H9 (cell line): ENCODE measurements at regions not wholly inside any gene's neighbourhood (a gene's known extent, or its start where the extent isn't known, plus 50 kb on each side); places are given as distances from the start of the nearest gene placed in this dataset.

Source experiments
- DNase-seq: peaks from one replicate; pipeline ENCODE4 v3.0.0-alpha.2; 2017
- H2AFZ ChIP-seq: one replicate; pipeline ENCODE4 v1.6.1; 2013; ENCODE audit warnings: mild to moderate bottlenecking, low read length, control low read depth, moderate library complexity
- H2AK5ac ChIP-seq: 2 replicates; pipeline ENCODE4 v1.6.1; 2013; ENCODE audit warnings: low read length, control low read depth, mixed read lengths; ENCODE audit not compliant: insufficient read length
- H2BK120ac ChIP-seq: one replicate; pipeline ENCODE4 v1.6.1; 2013; ENCODE audit warnings: low read depth, mild to moderate bottlenecking, low read length, control low read depth, inconsistent platforms; ENCODE audit not compliant: poor library complexity, severe bottlenecking
- H2BK12ac ChIP-seq: 2 replicates; pipeline ENCODE4 v1.6.1; 2013; ENCODE audit warnings: low read length, control low read depth, mixed read lengths, low read depth; ENCODE audit not compliant: insufficient read length
- H2BK15ac ChIP-seq: 2 replicates; pipeline ENCODE4 v1.6.1; 2013; ENCODE audit warnings: low read depth, low read length, control low read depth
- H2BK20ac ChIP-seq: one replicate; pipeline ENCODE4 v1.6.1; 2013; ENCODE audit warnings: low read depth, mild to moderate bottlenecking, low read length, control low read depth, inconsistent platforms; ENCODE audit not compliant: poor library complexity, severe bottlenecking
- H2BK5ac ChIP-seq: 2 replicates; pipeline ENCODE4 v1.6.1; 2013; ENCODE audit warnings: low read length, control low read depth, mixed read lengths; ENCODE audit not compliant: insufficient read length
- H3K14ac ChIP-seq: 2 replicates; pipeline ENCODE4 v1.6.1; 2013; ENCODE audit warnings: low read length, control low read depth; ENCODE audit not compliant: insufficient read depth
- H3K18ac ChIP-seq: 2 replicates; pipeline ENCODE4 v1.6.1; 2013; ENCODE audit warnings: low read depth, mild to moderate bottlenecking, mixed read lengths, low read length, control low read depth; ENCODE audit not compliant: insufficient read length
- H3K23ac ChIP-seq: 2 replicates; pipeline ENCODE4 v1.6.1; 2013; ENCODE audit warnings: low read length, control low read depth, mixed read lengths, low read depth; ENCODE audit not compliant: insufficient read length
- H3K23me2 ChIP-seq: 2 replicates; pipeline ENCODE4 v1.6.1; 2013; ENCODE audit warnings: low read depth, mild to moderate bottlenecking, mixed read lengths, low read length, control low read depth; ENCODE audit not compliant: insufficient read length, poor library complexity, severe bottlenecking
- H3K27ac ChIP-seq: 2 replicates; pipeline ENCODE4 v1.5.1; 2013; ENCODE audit warnings: low read length, control low read depth, mixed read lengths, low read depth; ENCODE audit not compliant: insufficient read length
- H3K27me3 ChIP-seq: 2 replicates; pipeline ENCODE4 v1.6.1; 2013; ENCODE audit warnings: low read length, control low read depth, inconsistent platforms; ENCODE audit not compliant: insufficient read depth
- H3K4ac ChIP-seq: 2 replicates; pipeline ENCODE4 v1.6.1; 2013; ENCODE audit warnings: low read depth, mild to moderate bottlenecking, control low read depth, inconsistent platforms, low read length, moderate library complexity
- H3K4me1 ChIP-seq: 2 replicates; pipeline ENCODE4 v1.6.1; 2013; ENCODE audit warnings: low read length, control low read depth, inconsistent platforms; ENCODE audit not compliant: insufficient read depth
- H3K4me2 ChIP-seq: 2 replicates; pipeline ENCODE4 v1.6.1; 2013; ENCODE audit warnings: low read length, control low read depth, mixed read lengths; ENCODE audit not compliant: insufficient read length, insufficient read depth
- H3K56ac ChIP-seq: 2 replicates; pipeline ENCODE4 v1.6.1; 2013; ENCODE audit warnings: low read depth, mild to moderate bottlenecking, mixed read lengths, low read length, control low read depth; ENCODE audit not compliant: insufficient read length
- H3K79me1 ChIP-seq: 2 replicates; pipeline ENCODE4 v1.6.1; 2013; ENCODE audit warnings: low read depth, mild to moderate bottlenecking, moderate library complexity, low read length, control low read depth, inconsistent platforms; ENCODE audit not compliant: insufficient read depth, poor library complexity, severe bottlenecking
- H3K79me2 ChIP-seq: 2 replicates; pipeline ENCODE4 v1.6.1; 2013; ENCODE audit warnings: low read length, control low read depth, inconsistent platforms; ENCODE audit not compliant: insufficient read depth
- H3K9ac ChIP-seq: 2 replicates; pipeline ENCODE4 v1.6.1; 2013; ENCODE audit warnings: low read length, control low read depth, mixed read lengths; ENCODE audit not compliant: insufficient read length; ENCODE audit errors: extremely low read depth
- H3K9me3 ChIP-seq: one replicate; pipeline ENCODE4 v1.6.1; 2013; ENCODE audit warnings: low read depth, low read length, inconsistent platforms; ENCODE audit not compliant: control insufficient read depth
- H3T11ph ChIP-seq: one replicate; pipeline ENCODE4 v1.6.1; 2013; ENCODE audit warnings: mild to moderate bottlenecking, low read length, control low read depth, inconsistent platforms
- H4K20me1 ChIP-seq: one replicate; pipeline ENCODE4 v1.6.1; 2013; ENCODE audit not compliant: control insufficient read depth, insufficient read length, insufficient read depth
- H4K5ac ChIP-seq: 2 replicates; pipeline ENCODE4 v1.6.1; 2013; ENCODE audit warnings: low read depth, mild to moderate bottlenecking, mixed read lengths, low read length, control low read depth; ENCODE audit not compliant: insufficient read length
- H4K8ac ChIP-seq: replicated peaks from 2 replicates; pipeline ENCODE4 v1.6.1; 2013; ENCODE audit warnings: low read length, control low read depth, mixed read lengths, low read depth; ENCODE audit not compliant: insufficient read length
- H4K91ac ChIP-seq: 2 replicates; pipeline ENCODE4 v1.6.1; 2013; ENCODE audit warnings: low read depth, mild to moderate bottlenecking, moderate library complexity, mixed read lengths, low read length, control low read depth; ENCODE audit not compliant: insufficient read length
- H3K27ac Mint-ChIP-seq, 3 experiments: 2 replicates in 2 of 3; 3 replicates in 1 of 3; pipeline ENCODE4 v1.8.0; 2020 to 2021; ENCODE audit warnings: mixed read lengths in 3 of 3, mild to moderate bottlenecking in 1 of 3, moderate library complexity in 1 of 3
- H3K27me3 Mint-ChIP-seq: 2 replicates; pipeline ENCODE4 v1.8.0; 2021; ENCODE audit warnings: low read depth, mild to moderate bottlenecking, moderate library complexity, mixed read lengths
- H3K36me3 Mint-ChIP-seq, 3 experiments: 2 replicates in 2 of 3; 3 replicates in 1 of 3; pipeline ENCODE4 v1.8.0; 2020 to 2021; ENCODE audit warnings: low read depth in 3 of 3, mixed read lengths in 3 of 3; ENCODE audit not compliant: insufficient read depth in 1 of 3
- H3K4me1 Mint-ChIP-seq, 2 experiments: 2 replicates each; pipeline ENCODE4 v1.8.0; 2020; ENCODE audit warnings: mixed read lengths in 2 of 2
- H3K4me3 Mint-ChIP-seq, 2 experiments: 2 replicates in 1 of 2; 3 replicates in 1 of 2; pipeline ENCODE4 v1.8.0; 2020 to 2021; ENCODE audit warnings: mild to moderate bottlenecking in 2 of 2, mixed read lengths in 2 of 2, moderate library complexity in 1 of 2
- H3K9me3 Mint-ChIP-seq, 2 experiments: 2 replicates in 1 of 2; 3 replicates in 1 of 2; pipeline ENCODE4 v1.8.0; 2020; ENCODE audit warnings: mild to moderate bottlenecking in 2 of 2, mixed read lengths in 2 of 2, moderate library complexity in 1 of 2
- WGBS: extraction: QIAGEN DNeasy Blood & Tissue Kit; methylation state at CpG from one replicate; pipeline ENCODE4 v1.1.7; 2013; ENCODE audit warnings: missing lambda C conversion rate, low lambda C conversion rate, mixed read lengths; ENCODE audit not compliant: insufficient read length; ENCODE audit errors: extremely low coverage; 5-methylcytosine and 5-hydroxymethylcytosine counted together
- TF ChIP-seq, protein P1 (sequence below): fragments of 200-600 bp; sonication (generic); conservative IDR thresholded peaks from 3 replicates; pipeline ENCODE4 v1.8.0; 2021; ENCODE audit warnings: antibody characterized with exemption, mild to moderate bottlenecking

DNA sequence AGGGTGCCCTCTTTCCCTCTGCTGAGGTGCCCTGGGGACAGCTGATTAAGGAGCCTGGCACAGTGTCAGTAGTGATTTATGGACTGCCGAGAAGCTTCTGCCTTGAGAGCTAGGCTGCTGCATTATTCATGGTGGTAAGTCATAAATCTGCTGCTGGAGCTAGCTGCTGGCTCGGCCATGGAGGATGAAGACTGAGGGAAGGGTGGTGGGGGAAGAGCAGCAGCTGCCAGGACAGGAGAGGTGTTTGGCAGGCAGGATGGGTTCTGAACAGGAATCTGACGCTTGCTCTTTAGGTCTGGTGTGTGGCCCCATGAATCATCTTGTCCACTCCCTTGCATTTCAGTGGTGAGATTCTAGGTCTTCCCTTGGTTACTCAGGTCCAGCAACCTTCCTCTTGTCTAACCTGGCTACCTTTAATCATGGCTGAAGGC, 296.3 kb downstream of the DYSF start:
- H3K23ac ChIP-seq, result no peak overlapping the region
- H3K4me1 ChIP-seq, result peaks cover 4% of the 10 kb centered on the region; the same call in 1 of the 2 replicates
- no peak overlapping the region for H2BK120ac ChIP-seq
- no peaks in the 10 kb centered on the region; a peak in 4 of 7 replicates for H3K36me3 Mint-ChIP-seq
- DNase-seq, result no peak
- H3K4me3 Mint-ChIP-seq, result no peak overlapping the region
- H3K9me3 Mint-ChIP-seq, result peaks cover 4 to 5% of the 10 kb centered on the region in 2 experiments; a peak in 3 of 5 replicates
- no peaks in the 10 kb centered on the region; the same call in none of the 2 replicates for H3K27me3 Mint-ChIP-seq
- no peak overlapping the region for H2BK15ac ChIP-seq
- H3K56ac ChIP-seq, result no peak overlapping the region
- no peak overlapping the region for H2BK20ac ChIP-seq
- H3K9me3 ChIP-seq, result no peaks in the 10 kb centered on the region
- no peak overlapping the region for H3K27ac ChIP-seq
- no peak overlapping the region for H3K14ac ChIP-seq
- H3K4ac ChIP-seq, result no peak overlapping the region
- H3K9ac ChIP-seq, result no peak overlapping the region
- no peak overlapping the region for H2AFZ ChIP-seq
- no peaks in the 10 kb centered on the region for H3K79me1 ChIP-seq
- no peak overlapping the region for H3K4me2 ChIP-seq
- no peaks in the 10 kb centered on the region for H3K27me3 ChIP-seq
- H4K91ac ChIP-seq, result no peak overlapping the region
- no peaks in the 10 kb centered on the region for H4K20me1 ChIP-seq
- H2BK12ac ChIP-seq, result no peak overlapping the region
- no peaks in the 10 kb centered on the region for H3K23me2 ChIP-seq
- no peak overlapping the region for H3T11ph ChIP-seq
- TF ChIP-seq, protein P1, sequence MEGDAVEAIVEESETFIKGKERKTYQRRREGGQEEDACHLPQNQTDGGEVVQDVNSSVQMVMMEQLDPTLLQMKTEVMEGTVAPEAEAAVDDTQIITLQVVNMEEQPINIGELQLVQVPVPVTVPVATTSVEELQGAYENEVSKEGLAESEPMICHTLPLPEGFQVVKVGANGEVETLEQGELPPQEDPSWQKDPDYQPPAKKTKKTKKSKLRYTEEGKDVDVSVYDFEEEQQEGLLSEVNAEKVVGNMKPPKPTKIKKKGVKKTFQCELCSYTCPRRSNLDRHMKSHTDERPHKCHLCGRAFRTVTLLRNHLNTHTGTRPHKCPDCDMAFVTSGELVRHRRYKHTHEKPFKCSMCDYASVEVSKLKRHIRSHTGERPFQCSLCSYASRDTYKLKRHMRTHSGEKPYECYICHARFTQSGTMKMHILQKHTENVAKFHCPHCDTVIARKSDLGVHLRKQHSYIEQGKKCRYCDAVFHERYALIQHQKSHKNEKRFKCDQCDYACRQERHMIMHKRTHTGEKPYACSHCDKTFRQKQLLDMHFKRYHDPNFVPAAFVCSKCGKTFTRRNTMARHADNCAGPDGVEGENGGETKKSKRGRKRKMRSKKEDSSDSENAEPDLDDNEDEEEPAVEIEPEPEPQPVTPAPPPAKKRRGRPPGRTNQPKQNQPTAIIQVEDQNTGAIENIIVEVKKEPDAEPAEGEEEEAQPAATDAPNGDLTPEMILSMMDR, result no peak
- no peak overlapping the region for H4K8ac ChIP-seq
- no peak overlapping the region for H4K5ac ChIP-seq
- peaks cover 8 to 13% of the 10 kb centered on the region in 2 experiments; a peak in 3 of 4 replicates for H3K4me1 Mint-ChIP-seq
- no peaks in the 10 kb centered on the region for H3K79me2 ChIP-seq
- no peak overlapping the region for H3K27ac Mint-ChIP-seq
- no peak overlapping the region for H2BK5ac ChIP-seq
- no CpG with 5 or more reads among the region's 3 CpGs for WGBS
- H3K18ac ChIP-seq, result no peak overlapping the region
- no peak overlapping the region for H2AK5ac ChIP-seq
